Stimulated activated CD4-positive, alpha-beta T cell treated with anti-CD3 and anti-CD28 coated beads, Interleukin-4, amount 100 ng/mL, for 24 hours (primary cell): ENCODE measurements at regions not wholly inside any gene's neighbourhood (a gene's known extent, or its start where the extent isn't known, plus 50 kb on each side); places are given as distances from the start of the nearest gene placed in this dataset.
"Not testable (repeated sequence)": the region's sequence is repeated elsewhere in the genome, so short reads cannot be mapped to it uniquely, and the experiment has no call there.

Source experiments
- DNase-seq: peaks from one replicate; pipeline ENCODE4 v3.0.0-alpha.2; 2020

- no peak for DNase-seq
These were observed 1285.2 kb downstream of the GATA3 start for GRCh38 chr10:9339716-9340115.

GRCh38 chr10:9342885-9343570, 1288.5 kb downstream of the GATA3 start:
- no peak for DNase-seq

DNA sequence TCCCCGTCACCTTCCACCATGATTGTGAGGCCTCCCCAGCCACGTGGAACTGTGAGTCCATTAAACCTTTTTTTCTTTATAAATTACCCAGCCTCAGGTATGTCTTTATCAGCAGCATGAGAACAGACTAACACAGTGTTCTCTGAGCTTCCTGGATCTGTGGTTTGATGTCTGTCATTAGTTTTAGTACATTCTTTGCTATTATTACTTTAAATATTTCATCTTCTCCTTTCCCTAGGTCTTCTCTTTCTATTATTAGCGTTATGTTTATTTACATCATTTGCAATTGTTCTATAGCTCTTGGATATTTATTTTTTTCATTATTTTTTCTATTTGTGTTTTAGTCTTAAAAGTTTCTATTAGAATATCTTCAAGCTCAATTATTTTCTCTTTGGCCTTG, 1293.4 kb downstream of the GATA3 start:
- not testable (repeated sequence) for DNase-seq

DNA sequence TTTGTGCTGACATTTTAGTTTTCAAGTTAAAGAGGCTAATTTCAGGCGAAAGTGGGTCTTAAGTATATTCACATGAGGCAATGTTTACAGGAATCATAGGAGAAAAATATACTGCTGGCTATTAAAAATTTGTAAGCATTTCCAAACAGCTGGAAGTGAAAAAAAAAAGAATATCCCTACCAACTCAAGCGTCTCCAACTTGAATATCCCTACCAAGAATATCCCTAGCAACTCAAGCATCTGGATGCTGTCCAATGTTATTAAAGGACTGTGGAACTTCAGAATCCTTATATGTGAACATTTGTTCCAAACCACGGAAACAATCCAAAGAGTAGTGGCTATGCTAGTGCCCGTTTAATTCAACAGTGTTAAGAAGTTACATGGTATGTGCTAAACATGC, 1303.0 kb downstream of the GATA3 start:
- DNase-seq, result no peak

DNA sequence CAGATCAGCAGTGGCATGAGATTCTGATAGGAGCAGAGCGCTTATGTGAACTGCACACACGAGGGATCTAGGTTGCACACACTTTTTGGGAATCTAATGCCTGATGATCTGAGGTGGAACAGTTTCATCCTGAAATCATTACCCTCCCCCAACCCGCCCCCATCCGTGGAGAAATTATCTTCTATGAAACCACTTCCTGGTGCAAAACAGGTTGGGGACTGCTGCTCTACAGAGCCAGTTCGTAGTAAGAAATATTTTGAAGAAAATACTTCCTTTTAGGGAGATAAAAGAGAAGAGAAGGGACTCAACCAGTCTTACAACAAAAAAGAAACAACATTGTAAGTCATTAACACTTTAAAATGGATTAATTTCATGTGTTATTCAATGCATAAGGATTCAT, 1308.2 kb downstream of the GATA3 start:
- DNase-seq, result no peak

- no peak for DNase-seq
These were observed 1324.7 kb downstream of the GATA3 start for GRCh38 chr10:9379183-9379582.

DNA sequence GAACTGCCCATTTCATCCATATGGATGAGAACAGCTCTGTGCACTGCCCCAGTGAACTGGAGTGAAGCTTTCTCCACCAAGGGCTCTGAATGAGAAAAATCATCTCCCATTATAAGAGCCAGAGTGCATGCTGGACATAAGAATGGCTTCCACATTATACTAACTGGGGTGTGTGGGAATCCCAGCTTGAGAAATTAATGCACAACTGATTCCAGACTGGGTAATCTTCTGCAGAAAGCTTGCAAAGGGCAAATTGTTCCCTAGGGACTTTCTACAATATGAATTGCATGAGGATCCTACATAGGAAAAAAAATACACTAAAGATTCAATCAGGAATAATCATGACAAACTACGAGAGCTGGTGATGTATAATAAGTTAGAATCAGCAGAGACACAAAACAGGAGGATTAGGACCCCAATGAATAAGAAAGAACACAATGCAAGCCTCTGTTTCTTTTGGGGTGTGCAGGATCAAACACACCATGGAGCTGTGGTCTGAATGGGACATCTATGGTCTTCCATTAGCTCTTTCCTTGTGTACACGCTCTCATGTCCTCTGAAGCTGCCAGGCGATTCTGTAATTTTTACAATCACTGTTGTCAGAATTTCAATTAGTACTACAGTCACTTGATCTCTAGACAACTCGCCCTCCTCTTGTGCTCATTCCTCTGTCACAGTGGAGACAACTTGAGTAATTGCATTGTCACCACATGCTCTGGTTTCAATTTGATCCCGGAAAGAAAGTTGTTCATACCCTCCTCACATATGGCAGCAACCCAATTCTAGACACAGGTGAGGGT, 1327.4 kb downstream of the GATA3 start:
- no peak for DNase-seq

- no peak for DNase-seq
These were observed 1328.0 kb downstream of the GATA3 start for GRCh38 chr10:9382533-9382866.

DNA sequence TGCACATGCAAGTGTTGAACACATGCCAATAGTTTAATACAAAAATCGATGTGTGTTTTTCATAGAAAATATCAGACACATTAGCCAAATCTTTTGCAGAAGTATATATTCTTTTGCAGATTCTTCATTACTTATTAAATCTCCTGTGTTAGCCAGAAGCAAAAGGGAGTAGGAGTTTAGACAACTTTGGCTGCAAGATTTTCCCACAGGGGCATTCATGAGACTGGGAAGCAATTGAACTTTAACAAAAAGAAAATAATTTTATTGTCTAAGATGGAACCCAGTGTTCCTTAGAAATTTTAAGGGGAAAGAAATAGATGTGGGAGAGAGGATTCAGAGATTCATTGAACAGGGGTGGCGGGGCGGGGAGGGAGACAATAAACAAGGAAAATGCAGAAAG, 1336.0 kb downstream of the GATA3 start:
- no peak for DNase-seq

- DNase-seq, result no peak
These were observed 1344.9 kb downstream of the GATA3 start for GRCh38 chr10:9399275-9399983.

DNA sequence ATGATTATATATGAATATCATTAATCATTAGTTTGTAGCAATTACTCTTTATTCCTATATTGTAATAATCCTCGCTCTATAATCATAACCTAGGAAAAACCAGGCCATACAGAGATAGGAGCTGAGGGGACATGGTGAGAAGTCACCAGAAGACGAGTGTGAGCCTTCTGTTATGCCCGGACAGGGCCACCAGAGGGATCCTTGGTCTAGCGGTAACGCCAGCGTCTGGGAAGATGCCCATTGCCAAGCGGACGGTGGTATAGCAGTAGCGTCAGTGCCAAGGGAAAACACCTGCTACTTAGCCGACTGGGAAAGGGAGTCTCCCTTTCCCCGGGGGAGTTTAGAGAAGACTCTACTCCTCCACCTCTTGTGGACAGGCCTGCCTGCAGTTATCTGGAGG, 1347.6 kb downstream of the GATA3 start:
- DNase-seq, result not testable (repeated sequence)

GRCh38 chr10:9402507-9403195, 1348.2 kb downstream of the GATA3 start:
- not testable (repeated sequence) for DNase-seq

DNA sequence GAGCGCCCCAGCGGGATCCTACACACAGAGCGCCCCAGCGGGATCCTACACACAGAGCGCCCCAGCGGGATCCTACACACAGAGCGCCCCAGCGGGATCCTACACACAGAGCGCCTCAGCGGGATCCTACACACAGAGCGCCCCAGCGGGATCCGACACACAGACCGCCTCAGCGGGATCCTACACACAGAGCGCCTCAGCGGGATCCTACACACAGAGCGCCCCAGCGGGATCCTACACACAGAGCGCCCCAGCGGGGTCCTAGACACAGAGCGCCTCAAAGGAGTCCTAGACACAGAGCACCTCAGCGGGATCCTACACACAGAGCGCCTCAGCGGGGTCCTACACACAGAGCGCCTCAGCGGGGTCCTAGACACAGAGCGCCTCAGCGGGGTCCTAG, 1352.7 kb downstream of the GATA3 start:
- DNase-seq, result not testable (repeated sequence)

DNA sequence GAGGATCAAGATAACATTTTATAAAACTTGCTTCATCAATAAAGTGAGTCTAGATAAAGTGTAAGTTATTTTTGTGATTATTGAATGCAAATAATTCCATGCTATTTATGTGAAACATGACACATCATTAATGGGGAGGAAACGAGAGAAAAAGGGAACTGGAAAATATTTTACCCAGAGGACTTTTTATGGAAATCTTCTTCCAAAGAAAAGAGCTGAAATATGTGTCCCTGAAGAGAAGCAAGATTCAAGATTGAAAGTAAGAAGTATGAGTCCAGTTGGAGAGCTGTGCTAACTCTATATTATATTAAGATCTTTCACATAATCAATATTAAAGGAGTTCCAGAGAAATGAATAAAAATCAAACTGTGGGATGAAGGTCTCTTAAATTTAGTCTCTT, 1361.8 kb downstream of the GATA3 start:
- no peak for DNase-seq

DNA sequence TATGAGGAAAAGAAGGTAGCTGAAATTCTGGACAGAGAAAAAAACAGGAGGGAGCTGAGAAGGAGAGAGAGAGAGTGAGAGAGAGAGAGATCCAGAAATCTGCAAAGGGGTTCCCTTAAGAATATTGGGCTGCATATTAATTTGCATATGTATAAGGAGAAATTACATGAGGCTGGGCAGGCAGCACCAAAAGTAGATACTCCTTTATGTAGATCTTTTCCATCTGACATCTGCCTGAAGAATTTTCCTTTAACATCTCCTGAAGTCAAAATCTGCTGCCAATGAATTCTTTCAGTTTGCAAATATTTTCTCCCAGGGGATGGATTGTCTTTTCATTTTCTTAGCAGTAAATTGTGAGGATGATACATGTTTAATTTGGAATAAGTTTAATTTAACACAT, 1365.3 kb downstream of the GATA3 start:
- DNase-seq, result no peak

- no peak for DNase-seq
These were observed 1372.7 kb downstream of the GATA3 start for GRCh38 chr10:9427209-9427608.

GRCh38 chr10:9437131-9437530, 1382.6 kb downstream of the GATA3 start:
- no peak for DNase-seq

- no peak for DNase-seq
These were observed 1389.3 kb downstream of the GATA3 start for GRCh38 chr10:9443758-9444157.

DNA sequence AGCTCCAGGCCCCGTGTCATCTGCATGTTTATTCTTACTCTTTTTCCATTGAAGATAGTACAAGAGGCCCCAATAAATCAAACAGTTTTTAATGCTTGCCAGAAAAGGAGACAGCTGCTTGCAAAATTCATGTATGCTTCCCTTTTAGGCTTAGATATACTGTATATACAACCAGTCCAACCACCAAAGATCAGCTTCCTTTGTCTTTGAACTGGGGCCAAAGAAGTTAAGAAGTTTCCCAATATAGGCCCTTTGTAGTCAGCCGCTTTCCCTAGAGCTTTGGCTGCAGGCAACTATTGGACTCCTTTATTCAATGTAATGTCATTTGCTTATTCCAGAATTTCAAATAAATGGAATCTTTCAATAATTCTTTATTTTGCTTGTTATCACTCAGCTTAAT, 1395.0 kb downstream of the GATA3 start:
- no peak for DNase-seq

GRCh38 chr10:9450801-9451200, 1396.3 kb downstream of the GATA3 start:
- no peak for DNase-seq

DNA sequence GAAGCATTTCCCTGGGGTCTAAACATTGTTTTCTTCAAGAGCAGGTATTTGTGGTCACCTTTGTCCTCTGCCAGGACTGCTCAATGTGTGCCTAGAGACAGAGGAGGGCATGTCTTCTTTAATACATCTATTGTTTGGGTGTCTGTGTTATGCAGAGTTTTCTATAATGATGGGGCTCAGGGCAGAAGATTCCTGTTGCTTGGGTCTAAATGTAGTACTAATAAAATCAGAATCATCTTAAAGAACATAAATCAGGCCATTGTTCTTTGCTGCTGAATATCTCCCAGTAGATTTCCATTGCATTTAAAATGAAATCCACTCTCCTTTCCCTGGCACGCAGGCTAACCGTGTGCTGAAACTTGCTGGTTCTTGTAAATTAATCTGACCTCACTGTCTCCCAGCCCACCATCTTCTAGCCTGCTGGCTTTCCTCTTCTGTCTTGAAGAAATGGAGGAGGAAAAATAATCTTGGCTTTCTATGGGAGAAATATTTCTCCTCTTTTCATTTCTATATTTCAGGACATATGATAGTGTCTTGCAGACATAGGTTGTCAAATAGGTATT, 1396.8 kb downstream of the GATA3 start:
- DNase-seq, result no peak

DNA sequence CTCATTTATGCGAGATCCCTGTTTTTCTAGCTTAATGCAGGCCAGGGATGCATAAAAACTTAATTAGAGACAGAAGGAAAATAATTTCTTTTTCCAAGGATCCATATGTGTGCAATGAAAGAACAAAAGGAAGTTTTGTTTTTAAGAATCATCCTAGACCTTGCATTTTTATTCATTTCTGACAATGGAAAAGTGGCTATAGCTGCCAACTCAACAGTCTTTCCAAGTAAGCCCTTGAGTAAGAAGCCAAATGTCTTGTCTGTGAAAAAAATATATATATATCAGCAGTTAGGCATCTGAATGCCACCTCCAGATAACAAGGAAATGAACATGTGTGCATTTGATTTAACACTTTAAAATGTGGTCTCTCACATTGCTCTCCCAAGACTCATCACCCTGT, 1397.6 kb downstream of the GATA3 start:
- DNase-seq, result no peak

- not testable (repeated sequence) for DNase-seq
These were observed 1399.4 kb downstream of the GATA3 start for GRCh38 chr10:9453871-9454270.
